HCT116 (cell line): ENCODE measurements at regions not wholly inside any gene's neighbourhood (a gene's known extent, or its start where the extent isn't known, plus 50 kb on each side); places are given as distances from the start of the nearest gene placed in this dataset.
A peak's percentile ranks its signal among the peaks of the same experiment; 100 is the strongest.
"Not testable (repeated sequence)": the region's sequence is repeated elsewhere in the genome, so short reads cannot be mapped to it uniquely, and the experiment has no call there.

Source experiments
- ATAC-seq: fragments of 200-7000 bp; cut with Tn5 transposase; 2 replicates; pipeline ENCODE4 v1.9.1; 2020; ENCODE audit warnings: mild to moderate bottlenecking, moderate library complexity
- BruUV-seq: library from RNA; stranded (reverse); fragments of 400-500 nt; replicated peaks from 2 replicates; lab custom pipeline; 2021; lab: Mats Ljungman, UMichigan
- CTCF ChIA-PET: fragments of 300-600 bp; sonication (Branson Sonifier 250); formaldehyde crosslinking; loops from one replicate; lab custom pipeline; 2021; ENCODE audit warnings: antibody characterized with exemption; lab: Charles Lee
- POLR2A ChIA-PET: fragments of 300-600, 350-600 bp; sonication (Branson Sonifier 250); formaldehyde crosslinking; loops from one replicate; lab custom pipeline; 2021; ENCODE audit warnings: antibody characterized with exemption; lab: Charles Lee
- RAD21 ChIA-PET, 2 experiments: fragments of 300-600 bp; sonication (Branson Sonifier 250); formaldehyde crosslinking; loops; one replicate each; lab custom pipeline; 2023; ENCODE audit warnings: low total read pairs in 2 of 2; ENCODE audit not compliant: uncharacterized antibody in 2 of 2, unreplicated experiment in 2 of 2, low non-redundant PET in 1 of 2; lab: Charles Lee
- DNase-seq: peaks from one replicate; pipeline ENCODE4 v3.0.0-alpha.2; 2010; ENCODE audit warnings: low read depth, low spot score
- H2AFZ ChIP-seq: fragments of 200-600 bp; shearing (Covaris generic), sonication (generic); 2 replicates; pipeline ENCODE4 v1.6.1; 2017; ENCODE audit warnings: low read depth, mixed run types, mixed read lengths, antibody characterized with exemption, low read length; ENCODE audit not compliant: poor library complexity, severe bottlenecking
- H3K27ac ChIP-seq: 2 replicates; pipeline ENCODE4 v1.5.1; 2012; ENCODE audit warnings: low read depth, low read length
- H3K27me3 ChIP-seq: fragments of 200-600 bp; sonication (generic); 2 replicates; pipeline ENCODE4 v1.6.1; 2016; ENCODE audit warnings: mixed run types, low read length, mixed read lengths; ENCODE audit not compliant: insufficient read depth
- H3K36me3 ChIP-seq, 2 experiments: fragments of 200-500 bp in 1 of 2; fragments of 200-600 bp in 1 of 2; sonication (Bioruptor generic) in 1 of 2; sonication (generic) in 1 of 2; 2 replicates each; pipeline versions ENCODE4 v1.5.1 to v1.6.1; 2014 to 2016; ENCODE audit warnings: low read length in 2 of 2, inconsistent platforms in 1 of 2, mixed read lengths in 1 of 2, mixed run types in 1 of 2; ENCODE audit not compliant: insufficient read depth in 2 of 2, control insufficient read depth in 1 of 2
- H3K4me1 ChIP-seq, 2 experiments: fragments of 200-600 bp in 1 of 2; sonication (generic) in 1 of 2; 2 replicates each; pipeline versions ENCODE4 v1.5.1 to v1.6.1; 2012 to 2017; ENCODE audit warnings: low read length in 2 of 2, inconsistent platforms in 1 of 2, mild to moderate bottlenecking in 1 of 2, mixed read lengths in 1 of 2, mixed run types in 1 of 2, moderate library complexity in 1 of 2; ENCODE audit not compliant: insufficient read depth in 2 of 2, control insufficient read depth in 1 of 2
- H3K4me2 ChIP-seq: fragments of 200-600 bp; sonication (generic); 2 replicates; pipeline ENCODE4 v1.6.1; 2017; ENCODE audit warnings: mixed run types, low read length, mixed read lengths
- H3K4me3 ChIP-seq, 2 experiments: fragments of 200-600 bp in 1 of 2; sonication (generic) in 1 of 2; replicated peaks in 1 of 2; 2 replicates each; pipeline ENCODE4 v1.5.1; 2011 to 2016; ENCODE audit warnings: low read length in 2 of 2, control low read depth in 1 of 2, low read depth in 1 of 2, mild to moderate bottlenecking in 1 of 2, mixed read lengths in 1 of 2, mixed run types in 1 of 2
- H3K79me2 ChIP-seq: fragments of 200-600 bp; sonication (generic); 2 replicates; pipeline ENCODE4 v1.6.1; 2017; ENCODE audit warnings: mild to moderate bottlenecking, mixed run types, low read length, moderate library complexity, mixed read lengths; ENCODE audit not compliant: insufficient read depth
- H3K9ac ChIP-seq: fragments of 200-600 bp; sonication (generic); 2 replicates; pipeline ENCODE4 v1.6.1; 2016; ENCODE audit warnings: low read length, mixed read lengths
- H3K9me2 ChIP-seq: fragments of 200-600 bp; sonication (generic), shearing (Covaris generic); 2 replicates; pipeline ENCODE4 v1.6.1; 2017; ENCODE audit warnings: mixed run types, mild to moderate bottlenecking, moderate library complexity; ENCODE audit not compliant: insufficient read depth
- H3K9me3 ChIP-seq, 2 experiments: fragments of 200-500 bp in 1 of 2; fragments of 200-600 bp in 1 of 2; sonication (Bioruptor generic) in 1 of 2; sonication (generic) in 1 of 2; 2 replicates each; pipeline ENCODE4 v1.6.1; 2014 to 2017; ENCODE audit warnings: low read length in 2 of 2, mixed read lengths in 2 of 2, inconsistent platforms in 1 of 2, low read depth in 1 of 2, mild to moderate bottlenecking in 1 of 2, mixed run types in 1 of 2, moderate library complexity in 1 of 2; ENCODE audit not compliant: control insufficient read depth in 1 of 2, insufficient read depth in 1 of 2
- H4K20me1 ChIP-seq: fragments of 200-600 bp; sonication (generic), shearing (Covaris generic); 2 replicates; pipeline ENCODE4 v1.6.1; 2017; ENCODE audit warnings: mixed run types, mild to moderate bottlenecking, moderate library complexity; ENCODE audit not compliant: insufficient read depth
- CTCF ChIP-seq, 3 experiments: fragments of 200-600 bp in 1 of 3; sonication (generic) in 1 of 3; IDR thresholded peaks in 2 of 3; conservative IDR thresholded peaks in 1 of 3; 2 replicates each; pipeline ENCODE4 v1.5.1; 2012 to 2017; ENCODE audit warnings: low read depth in 2 of 3, low read length in 2 of 3, antibody characterized with exemption in 1 of 3, borderline replicate concordance in 1 of 3, control low read depth in 1 of 3, mild to moderate bottlenecking in 1 of 3, mixed read lengths in 1 of 3, mixed run types in 1 of 3, moderate library complexity in 1 of 3; ENCODE audit not compliant: insufficient read depth in 1 of 3
- ELF1 ChIP-seq: IDR thresholded peaks from 2 replicates; pipeline ENCODE4 v1.6.1; 2012; ENCODE audit warnings: low read depth, borderline replicate concordance
- MAX ChIP-seq: IDR thresholded peaks from 2 replicates; pipeline ENCODE4 v1.6.1; 2012
- RAD21 ChIP-seq: IDR thresholded peaks from 2 replicates; pipeline ENCODE4 v1.6.1; 2012; ENCODE audit warnings: low read depth, mild to moderate bottlenecking
- intact Hi-C: fragments of 100-400 bp; cut with micrococcal nuclease; formaldehyde crosslinking; loops from 2 replicates; pipeline ENCODE4 v1.10.0; 2022
- TF ChIP-seq, protein P1 (sequence below): IDR thresholded peaks from 2 replicates; pipeline ENCODE4 v1.6.1; 2012

GRCh38 chr20:22851679-22852346 is 183.3 kb upstream of the SSTR4 start:
- H2AFZ ChIP-seq, H3K4me3 ChIP-seq, H3K4me1 ChIP-seq, H3K27me3 ChIP-seq, H3K79me2 ChIP-seq, POLR2A ChIA-PET, H3K4me2 ChIP-seq, H3K9ac ChIP-seq, H4K20me1 ChIP-seq, H3K27ac ChIP-seq, H3K36me3 ChIP-seq, BruUV-seq, H3K9me3 ChIP-seq, H3K9me2 ChIP-seq: not testable (repeated sequence)
- TF ChIP-seq RAD21 (peak; percentile 54), CTCF (IDR thresholded peaks at IDR 0.05 in 2 of 3, conservative IDR thresholded peaks at IDR 0.05 in 1 of 3; ENCODE audit: borderline replicate concordance in 1 of 3, insufficient read depth in 1 of 3, low read depth in 2 of 3, low read length in 2 of 3) (peak; percentile 33 to 76 (median 67); a peak in 5 of 6 replicates)
- ChIA-PET RAD21 (interaction anchor here (0.7 to 1.5 kb wide), 3 partner anchors 160 to 349 kb away, joined by 3 read pairs; no protein-coding TSS in a partner anchor), CTCF (interaction anchor here (0.6 to 2.1 kb wide), 16 partner anchors 9 to 511 kb away, joined by 3 to 12 read pairs (median 3); no protein-coding TSS in a partner anchor)
- DNase-seq: peak; percentile 31
- ATAC-seq: peak; percentile 86
- intact Hi-C loops: loop anchor here (5.0 kb wide), 1 partner anchor 350 kb away; no protein-coding TSS in a partner anchor

GRCh38 chr20:22861231-22861980 is 173.7 kb upstream of the SSTR4 start:
- Histone ChIP-seq H3K9ac (no peak overlapping the region), H3K27ac (no peak overlapping the region), H3K4me1 (no peaks in the 10 kb centered on the region), H4K20me1 (no peaks in the 10 kb centered on the region), H3K36me3 (no peaks in the 10 kb centered on the region), H3K4me2 (no peak overlapping the region), H3K79me2 (no peaks in the 10 kb centered on the region), H3K27me3 (peaks cover 27% of the 10 kb centered on the region; the same call in 1 of the 2 replicates), H2AFZ (no peak overlapping the region), H3K4me3 (no peak overlapping the region), H3K9me3 (no peaks in the 10 kb centered on the region), H3K9me2 (no peaks in the 10 kb centered on the region)
- DNase-seq (no peak), ATAC-seq (no peak)
- BruUV-seq: no TSS peak
- intact Hi-C loops: no loop called here
- TF ChIP-seq MAX: no peak
- TF ChIP-seq ELF1: no peak
- TF ChIP-seq, protein P1, sequence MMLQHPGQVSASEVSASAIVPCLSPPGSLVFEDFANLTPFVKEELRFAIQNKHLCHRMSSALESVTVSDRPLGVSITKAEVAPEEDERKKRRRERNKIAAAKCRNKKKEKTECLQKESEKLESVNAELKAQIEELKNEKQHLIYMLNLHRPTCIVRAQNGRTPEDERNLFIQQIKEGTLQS: no peak
- RAD21 ChIA-PET: no interaction called here
- POLR2A ChIA-PET: no interaction called here
- CTCF ChIA-PET: interaction anchor here (0.9 kb wide), 1 partner anchor 10 kb away, joined by 3 read pairs; no protein-coding TSS in a partner anchor
